Sciatic nerve (tissue), 2 donors: ENCODE measurements at regions not wholly inside any gene's neighbourhood (a gene's known extent, or its start where the extent isn't known, plus 50 kb on each side); places are given as distances from the start of the nearest gene placed in this dataset.

Experiments used
- ATAC-seq: fragments of 200-7000 bp; cut with Tn5 transposase; one replicate; pipeline ENCODE4 v1.9.1; 2020; ENCODE audit warnings: mild to moderate bottlenecking, moderate library complexity
- DNase-seq: peaks from one replicate; pipeline ENCODE4 v3.0.0-alpha.2; 2020; ENCODE audit warnings: low spot score
- intact Hi-C: fragments of 100-400 bp; cut with DNase I; formaldehyde crosslinking; loops from one replicate; pipeline ENCODE4 v1.14.2; 2022
- donor health status: DM: no; HTN: no; CAD: no.
- donor health status: DM: no; HTN: no; CAD: no.

- ATAC-seq (peak; percentile 61), DNase-seq (no peak)
- intact Hi-C loops = no loop called here
Measured at GRCh38 chr3:22245811-22246583, 495.0 kb upstream of the ZNF385D start.

DNA sequence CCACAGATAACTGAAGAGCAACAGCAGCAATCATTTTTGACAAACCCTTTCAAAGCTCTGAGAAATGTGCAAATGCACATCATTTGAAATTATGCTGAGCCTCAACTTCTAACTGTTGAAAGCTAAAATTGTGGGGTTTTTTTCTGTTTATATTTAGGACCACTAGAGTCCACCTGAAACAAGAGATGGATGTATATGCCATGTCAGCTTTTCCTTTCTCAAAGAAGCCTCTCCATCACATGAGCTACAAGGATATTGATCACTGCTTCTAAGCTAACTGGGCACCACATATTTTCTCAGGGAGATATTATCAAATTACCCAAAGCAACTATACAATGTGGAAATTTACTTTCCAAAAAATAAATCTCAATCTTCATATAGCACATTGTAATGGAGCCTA lies 498.6 kb upstream of the ZNF385D start:
- no peak for DNase-seq
- intact Hi-C loops = no loop called here
- ATAC-seq = no peak

DNA sequence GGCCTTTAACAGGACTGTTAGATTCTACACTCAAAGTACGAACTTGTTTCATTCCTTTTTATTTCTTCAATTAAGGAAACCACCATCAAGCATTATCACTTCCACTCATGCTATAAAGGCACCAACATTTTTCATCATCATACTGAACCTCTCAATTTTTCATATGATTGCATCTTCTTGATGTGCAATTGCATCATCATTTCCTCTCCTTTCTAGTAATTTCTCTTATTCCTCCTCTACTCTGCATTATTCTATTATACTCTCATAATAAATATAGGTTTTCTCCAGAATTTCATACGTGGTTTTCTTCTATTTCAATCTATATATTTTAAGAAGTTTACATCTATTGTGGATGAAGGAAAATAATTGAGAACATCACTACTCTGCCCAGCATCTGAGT lies 506.2 kb upstream of the ZNF385D start:
- ATAC-seq (no peak), DNase-seq (no peak)
- intact Hi-C loops = no loop called here

DNA sequence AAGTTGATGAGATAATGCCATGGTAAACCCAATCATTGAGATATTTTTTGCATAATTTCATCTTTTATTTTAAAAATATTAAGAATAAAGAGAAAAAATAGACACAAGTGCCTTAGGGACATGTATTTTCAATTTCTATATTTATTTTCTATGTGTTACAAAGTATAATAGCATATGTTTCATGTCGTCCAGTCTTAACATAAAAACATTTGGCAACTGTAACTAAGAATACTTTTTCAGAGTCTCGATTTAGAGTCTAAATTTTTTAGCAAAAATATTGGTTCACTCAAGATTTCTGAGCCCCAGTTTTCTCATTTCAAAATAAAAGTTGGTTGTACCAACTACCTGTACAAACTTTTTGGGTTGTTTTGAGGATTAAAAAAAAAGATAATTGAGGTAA lies 511.4 kb upstream of the ZNF385D start:
- DNase-seq = no peak
- ATAC-seq = no peak
- intact Hi-C loops = no loop called here

DNA sequence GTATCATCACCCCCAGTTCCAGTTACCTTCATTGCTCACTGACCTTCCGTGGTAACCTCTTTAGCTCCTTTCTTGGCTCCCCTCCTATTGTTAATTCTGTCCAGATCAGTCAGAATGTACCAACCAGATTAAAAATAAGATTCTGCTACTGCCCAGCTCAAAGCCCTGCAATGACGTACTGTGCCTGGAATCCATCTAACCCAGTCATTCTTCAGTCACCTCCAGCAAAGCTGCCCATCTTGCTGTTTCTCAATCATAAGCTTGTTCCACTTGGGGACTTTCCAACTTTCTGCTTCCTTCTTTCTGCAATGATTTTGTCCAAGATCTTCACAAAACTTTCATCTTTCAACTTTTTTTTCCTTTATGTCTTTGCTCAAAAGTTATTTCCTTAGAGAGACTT lies 512.0 kb upstream of the ZNF385D start:
- ATAC-seq (no peak), DNase-seq (no peak)
- intact Hi-C loops = no loop called here

DNA sequence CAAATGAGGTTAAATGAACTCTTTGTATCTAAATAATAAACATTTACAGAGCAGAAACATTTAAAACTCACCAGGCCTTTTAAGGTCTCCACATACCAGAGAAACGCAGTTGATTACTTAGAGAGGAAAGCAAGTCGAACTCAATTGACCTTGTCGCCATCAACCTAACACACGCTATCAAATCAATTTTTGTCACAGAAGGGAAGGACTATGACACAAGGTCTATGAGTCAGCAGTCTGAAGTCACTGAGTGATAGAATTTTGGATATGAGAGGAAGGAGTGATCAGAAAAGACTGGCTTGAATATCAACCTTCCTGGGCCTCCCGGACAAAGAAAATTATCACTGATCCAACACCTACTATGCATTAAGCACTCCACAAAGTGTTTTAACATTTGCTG lies 514.4 kb upstream of the ZNF385D start:
- DNase-seq = no peak
- ATAC-seq = no peak
- intact Hi-C loops = no loop called here

GRCh38 chr3:22269831-22270230 lies 518.8 kb upstream of the ZNF385D start:
- ATAC-seq (peak; percentile 17), DNase-seq (no peak)
- intact Hi-C loops = no loop called here

DNA sequence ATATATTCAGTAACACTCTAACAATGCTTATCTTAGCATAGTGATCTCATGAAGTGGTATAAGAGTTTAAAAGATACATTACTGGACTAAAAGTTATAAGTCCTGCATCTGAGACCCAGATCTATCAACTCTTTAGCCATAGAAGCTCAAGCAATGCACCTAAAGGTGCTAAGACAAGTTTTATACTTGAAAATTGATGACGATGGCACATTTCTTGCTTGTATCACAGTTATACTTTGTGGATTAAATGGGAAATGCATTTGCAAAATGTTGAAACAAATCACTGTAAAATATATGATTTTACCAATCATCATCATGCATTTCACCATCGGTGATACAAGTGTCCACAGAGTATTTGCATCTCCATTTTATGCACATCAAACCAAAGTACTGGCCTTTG lies 525.3 kb upstream of the ZNF385D start:
- ATAC-seq (no peak), DNase-seq (no peak)
- intact Hi-C loops = no loop called here

GRCh38 chr3:22284559-22284958 lies 533.5 kb upstream of the ZNF385D start:
- intact Hi-C loops = no loop called here
- no peak for ATAC-seq
- DNase-seq = no peak

DNA sequence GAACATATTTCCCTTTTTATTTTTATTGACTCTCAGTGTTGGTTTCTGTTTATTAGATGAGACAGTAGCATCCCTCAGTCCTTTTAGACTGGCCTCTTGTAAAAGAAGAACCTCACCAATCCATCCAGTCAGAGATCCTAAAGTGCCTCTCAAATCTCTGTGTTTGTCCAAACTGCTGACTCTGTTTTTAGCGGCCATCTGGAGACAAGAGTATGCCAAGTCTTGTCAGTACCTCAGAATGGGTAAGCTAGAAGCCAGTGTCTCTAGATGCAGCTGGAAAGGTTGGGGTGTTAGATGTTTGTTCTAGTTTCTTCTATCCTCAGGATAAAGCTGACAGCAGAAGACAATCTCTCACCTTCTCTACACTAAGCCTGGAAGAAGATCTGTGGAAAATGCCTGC lies 537.7 kb upstream of the ZNF385D start:
- DNase-seq (no peak), ATAC-seq (no peak)
- intact Hi-C loops = no loop called here

DNA sequence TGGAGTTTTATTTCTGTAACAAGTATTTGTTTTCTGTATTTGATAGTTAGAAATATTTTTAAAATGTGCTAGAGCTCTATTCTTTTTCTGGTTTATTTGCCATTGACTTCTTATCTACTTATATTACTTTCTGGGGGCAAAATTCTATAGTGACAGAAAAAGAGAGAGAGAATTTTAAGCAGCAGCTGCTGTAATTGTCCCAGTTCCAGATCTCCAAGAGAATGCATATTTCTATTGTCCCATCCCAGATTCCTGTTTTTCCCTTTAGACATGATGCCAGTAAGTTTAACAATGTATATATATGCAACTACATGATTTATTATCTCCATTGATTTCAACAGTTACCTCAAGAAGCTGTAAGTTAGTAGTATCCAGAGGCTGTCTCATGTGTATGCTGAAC lies 541.7 kb upstream of the ZNF385D start:
- ATAC-seq (no peak), DNase-seq (no peak)
- intact Hi-C loops = no loop called here

DNA sequence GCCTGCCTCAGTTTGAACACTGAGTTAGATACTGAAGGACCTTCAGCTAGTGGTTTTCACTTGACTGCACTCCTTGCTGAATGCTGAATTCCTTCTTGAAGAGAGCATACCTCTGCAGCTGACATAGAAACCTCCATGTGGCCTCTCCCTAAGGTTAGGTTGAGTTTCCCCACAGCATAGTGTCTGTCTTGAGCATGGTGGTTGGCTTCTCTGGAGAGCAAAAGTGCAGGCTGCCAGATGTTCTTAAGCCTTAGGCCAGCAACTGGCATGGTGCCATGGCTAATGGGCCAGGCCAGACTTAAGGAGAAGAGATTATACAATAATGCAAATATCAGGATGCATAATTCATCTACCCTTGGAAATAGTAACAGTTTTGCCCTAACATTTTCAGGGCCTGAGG lies 545.6 kb upstream of the ZNF385D start:
- intact Hi-C loops = no loop called here
- ATAC-seq (no peak), DNase-seq (no peak)

- DNase-seq = no peak
- no peak for ATAC-seq
Measured at GRCh38 chr3:22297436-22297835, 546.4 kb upstream of the ZNF385D start.

GRCh38 chr3:22306454-22306853 lies 555.4 kb upstream of the ZNF385D start:
- intact Hi-C loops = no loop called here
- ATAC-seq = no peak
- DNase-seq = no peak

More at GRCh38 chr3:22297436-22297835, 546.4 kb upstream of the ZNF385D start:
- intact Hi-C loops = no loop called here

GRCh38 chr3:22308871-22309270 lies 557.9 kb upstream of the ZNF385D start:
- no peak for ATAC-seq
- intact Hi-C loops = no loop called here
- no peak for DNase-seq

DNA sequence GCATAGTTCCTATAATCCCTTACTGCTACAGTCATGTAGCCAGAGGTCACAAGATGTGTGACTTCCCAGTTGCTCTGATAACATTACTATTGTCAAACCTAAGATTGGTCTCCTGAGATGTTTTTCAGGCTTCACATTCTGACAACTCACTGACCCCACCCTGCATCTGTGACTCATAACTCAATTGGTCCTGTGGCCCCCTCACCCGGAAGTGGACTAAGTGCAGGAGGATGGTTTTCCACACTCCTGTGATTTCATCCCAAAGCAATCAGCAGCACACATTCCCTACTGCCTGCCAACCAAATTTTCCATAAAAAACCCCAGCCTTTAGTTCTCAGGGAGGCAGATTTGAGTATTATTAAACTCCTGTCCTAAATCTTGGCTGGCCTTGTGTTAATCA lies 564.9 kb upstream of the ZNF385D start:
- intact Hi-C loops = no loop called here
- ATAC-seq (peak; percentile 63), DNase-seq (no peak)

- intact Hi-C loops = no loop called here
- ATAC-seq (no peak), DNase-seq (no peak)
Measured at GRCh38 chr3:22318325-22318724, 567.3 kb upstream of the ZNF385D start.

GRCh38 chr3:22319446-22319845 lies 568.4 kb upstream of the ZNF385D start:
- ATAC-seq = no peak
- intact Hi-C loops = no loop called here

DNA sequence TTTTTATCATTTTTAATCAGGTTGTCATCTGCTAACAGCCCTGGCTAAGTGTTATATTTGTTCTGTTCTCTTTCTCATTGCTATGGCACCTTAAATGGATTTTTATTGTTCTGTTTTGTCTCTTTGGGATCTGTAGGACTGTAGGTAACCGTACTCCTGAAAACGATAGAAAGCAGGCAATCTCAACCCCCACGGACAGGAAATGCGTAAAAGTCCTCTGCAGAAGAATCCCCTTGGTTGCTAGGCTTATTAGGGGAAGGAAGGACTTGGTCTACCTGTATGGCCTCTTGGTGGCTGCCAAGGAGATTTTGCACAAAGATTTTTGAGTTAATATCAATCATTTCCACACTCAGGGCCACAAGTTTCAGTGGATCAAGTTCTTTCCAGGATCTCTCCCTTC lies 571.9 kb upstream of the ZNF385D start:
- no peak for ATAC-seq
- intact Hi-C loops = no loop called here
- no peak for DNase-seq

More at GRCh38 chr3:22319446-22319845, 568.4 kb upstream of the ZNF385D start:
- no peak for DNase-seq

DNA sequence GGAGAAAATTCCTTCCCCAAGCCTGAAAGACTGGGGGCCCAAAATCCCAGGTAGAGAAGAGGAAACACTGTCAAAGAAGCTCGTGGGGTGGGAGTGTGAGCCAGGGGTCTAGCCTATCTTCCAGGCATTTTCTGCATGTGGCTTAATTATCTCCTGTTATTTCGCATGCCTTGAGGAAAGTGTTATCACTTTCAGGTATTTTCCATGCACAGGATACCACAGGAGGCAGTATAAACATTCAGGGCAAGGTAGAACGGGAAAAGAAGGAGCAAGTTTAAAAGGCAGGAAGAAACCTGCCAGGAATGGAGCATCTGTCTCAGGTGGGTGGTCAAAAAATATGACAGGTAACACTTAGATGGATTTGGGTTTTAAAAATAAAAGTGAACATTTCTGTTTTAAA lies 575.3 kb upstream of the ZNF385D start:
- ATAC-seq (no peak), DNase-seq (no peak)
- intact Hi-C loops = no loop called here

- ATAC-seq = no peak
- DNase-seq = no peak
- intact Hi-C loops = no loop called here
Measured at GRCh38 chr3:22334996-22335395, 584.0 kb upstream of the ZNF385D start.
